GM10266 (cell line): ENCODE measurements at regions not wholly inside any gene's neighbourhood (a gene's known extent, or its start where the extent isn't known, plus 50 kb on each side); places are given as distances from the start of the nearest gene placed in this dataset.

Source experiments
- DNase-seq: peaks from one replicate; pipeline ENCODE4 v3.0.0; 2012; ENCODE audit errors: extremely low spot score
- CTCF ChIP-seq: IDR thresholded peaks from 2 replicates; pipeline ENCODE4 v1.5.1; 2012; ENCODE audit warnings: mild to moderate bottlenecking, low read depth; ENCODE audit not compliant: control insufficient read depth, insufficient read depth; ENCODE audit errors: missing control alignments

- no peak for DNase-seq
These were observed 181.0 kb upstream of the HNRNPA3 start for GRCh38 chr2:177031438-177032180.

DNA sequence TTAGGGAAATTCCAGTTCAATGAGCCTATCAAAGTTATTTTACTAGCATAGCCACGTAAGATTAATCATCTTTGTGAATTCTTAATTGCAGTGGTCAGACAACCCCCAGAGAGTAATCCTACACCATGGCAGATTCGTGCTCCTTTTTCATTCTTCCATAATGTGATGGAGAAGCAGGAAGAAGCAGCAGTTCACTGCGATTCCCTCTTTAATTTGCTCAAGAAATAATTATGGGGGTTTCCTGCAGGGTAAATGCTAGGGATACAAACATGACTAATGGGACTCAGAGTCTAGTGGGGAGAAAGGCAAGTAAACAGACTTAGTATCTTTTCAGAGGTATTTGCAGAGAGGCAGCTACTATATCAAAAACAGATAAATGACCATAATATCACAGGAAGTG is 175.8 kb upstream of the HNRNPA3 start:
- no peak for TF ChIP-seq CTCF
- DNase-seq, result no peak

More at GRCh38 chr2:177031438-177032180, 181.0 kb upstream of the HNRNPA3 start:
- TF ChIP-seq CTCF, result no peak

- TF ChIP-seq CTCF, result no peak
These were observed 175.0 kb upstream of the HNRNPA3 start for GRCh38 chr2:177037569-177037968.

GRCh38 chr2:177038787-177039484 is 173.7 kb upstream of the HNRNPA3 start:
- DNase-seq, result no peak
- no peak for TF ChIP-seq CTCF

More at GRCh38 chr2:177037569-177037968, 175.0 kb upstream of the HNRNPA3 start:
- no peak for DNase-seq

DNA sequence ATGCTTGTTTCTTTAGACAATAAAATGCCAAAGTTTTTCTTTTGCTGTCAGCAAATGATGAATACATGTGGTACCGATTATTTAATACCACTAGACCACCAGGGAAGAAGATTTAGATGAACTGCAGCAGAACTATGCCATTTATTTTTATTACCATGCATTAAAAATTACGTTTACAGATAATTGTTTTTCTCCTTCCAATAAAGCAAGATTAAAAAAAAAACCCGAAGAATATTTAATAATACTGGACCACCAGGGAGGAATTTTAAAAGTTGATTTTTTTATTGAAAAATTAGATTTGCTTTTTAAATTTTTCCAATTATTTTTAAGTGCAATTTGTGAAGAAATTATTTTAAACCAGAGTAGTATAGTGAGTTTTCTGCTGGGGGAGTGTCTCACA is 170.3 kb upstream of the HNRNPA3 start:
- no peak for TF ChIP-seq CTCF
- DNase-seq, result no peak

GRCh38 chr2:177044671-177045070 is 167.9 kb upstream of the HNRNPA3 start:
- TF ChIP-seq CTCF, result no peak
- DNase-seq, result no peak

DNA sequence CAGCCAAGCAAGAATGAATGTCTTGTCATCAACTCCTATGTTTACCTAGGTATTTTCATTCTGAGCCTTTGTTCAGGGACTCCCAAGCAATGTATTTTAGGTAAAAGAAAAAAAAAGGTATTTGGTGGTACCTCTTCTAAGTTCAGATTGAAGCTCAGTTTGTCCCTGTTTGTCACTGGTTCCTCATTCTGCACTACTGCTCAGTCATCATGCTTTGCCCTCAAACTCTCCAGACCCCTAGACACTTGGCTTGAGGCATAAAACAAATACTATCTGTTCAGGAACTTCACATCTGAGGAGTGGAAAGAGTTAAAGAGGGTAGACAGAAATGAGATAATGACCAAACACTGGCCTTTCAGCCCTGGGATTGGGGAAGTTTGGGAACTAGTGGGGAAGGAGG is 163.6 kb upstream of the HNRNPA3 start:
- no peak for TF ChIP-seq CTCF
- DNase-seq, result no peak
